GM12892 (cell line): ENCODE measurements at regions not wholly inside any gene's neighbourhood (a gene's known extent, or its start where the extent isn't known, plus 50 kb on each side); places are given as distances from the start of the nearest gene placed in this dataset.

Source experiments
- POLR2A ChIP-seq: IDR thresholded peaks from 2 replicates; pipeline ENCODE4 v1.6.1; 2011; ENCODE audit warnings: low read depth, low read length, control low read depth
- POLR2AphosphoS5 ChIP-seq: IDR thresholded peaks from 2 replicates; pipeline ENCODE4 v1.6.1; 2011; ENCODE audit warnings: low read depth, low read length, control low read depth

DNA sequence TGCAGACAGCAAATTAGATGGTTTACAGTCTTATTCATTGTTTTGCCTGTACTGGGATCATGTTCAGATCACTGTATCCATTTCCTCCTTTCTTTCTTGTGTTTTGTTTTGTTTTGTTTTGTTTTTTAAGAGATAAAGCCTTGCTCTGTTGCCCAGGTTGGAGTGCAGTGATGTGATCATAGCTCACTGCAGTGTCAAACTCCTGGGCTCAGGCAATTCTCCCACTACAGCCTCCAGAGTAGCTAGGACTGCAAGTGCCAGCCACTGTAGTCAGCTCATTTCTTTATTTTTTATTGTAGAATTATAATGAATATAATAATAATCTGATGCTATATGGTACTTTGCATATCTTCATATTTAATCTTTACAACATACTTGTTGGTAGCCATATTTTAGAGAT lies 403.7 kb upstream of the B3GALT2 start:
- TF ChIP-seq POLR2AphosphoS5 (no peak), POLR2A (no peak)
